Loucy (cell line): ENCODE measurements at regions not wholly inside any gene's neighbourhood (a gene's known extent, or its start where the extent isn't known, plus 50 kb on each side); places are given as distances from the start of the nearest gene placed in this dataset.

Experiments
- H2AFZ ChIP-seq: fragments of 200-600 bp; sonication (generic); 2 replicates; pipeline ENCODE4 v1.6.0; 2016; ENCODE audit warnings: antibody characterized with exemption, mild to moderate bottlenecking, low read length, moderate library complexity
- H3F3A ChIP-seq: fragments of 200-600 bp; 2 replicates; pipeline ENCODE4 v1.6.0; 2016; ENCODE audit warnings: antibody characterized with exemption, low read depth, mild to moderate bottlenecking
- H3K27me3 ChIP-seq: fragments of 200-600 bp; sonication (generic); 2 replicates; pipeline ENCODE4 v1.6.1; 2014; ENCODE audit warnings: low read length, mild to moderate bottlenecking; ENCODE audit not compliant: insufficient read depth, poor library complexity, severe bottlenecking
- H3K36me3 ChIP-seq: fragments of 200-600 bp; sonication (generic); 2 replicates; pipeline ENCODE4 v1.6.1; 2016; ENCODE audit warnings: low read length; ENCODE audit not compliant: insufficient read depth
- H3K4me1 ChIP-seq: fragments of 200-600 bp; sonication (generic); 2 replicates; pipeline ENCODE4 v1.5.1; 2014; ENCODE audit warnings: low read length, mild to moderate bottlenecking; ENCODE audit not compliant: insufficient read depth, poor library complexity, severe bottlenecking
- H3K4me2 ChIP-seq: fragments of 200-600 bp; sonication (generic); 2 replicates; pipeline ENCODE4 v1.6.0; 2014; ENCODE audit warnings: antibody characterized with exemption, low read length, low read depth, mild to moderate bottlenecking; ENCODE audit not compliant: poor library complexity, severe bottlenecking
- H3K4me3 ChIP-seq: fragments of 200-600 bp; sonication (generic); 2 replicates; pipeline ENCODE4 v1.5.1; 2014; ENCODE audit warnings: low read length, mild to moderate bottlenecking, mixed read lengths; ENCODE audit not compliant: poor library complexity, severe bottlenecking
- H3K79me2 ChIP-seq: fragments of 200-600 bp; sonication (generic); 2 replicates; pipeline ENCODE4 v1.6.1; 2014; ENCODE audit warnings: low read length; ENCODE audit not compliant: insufficient read depth
- H3K9ac ChIP-seq: fragments of 200-600 bp; sonication (generic); 2 replicates; pipeline ENCODE4 v1.6.0; 2014; ENCODE audit warnings: mild to moderate bottlenecking, low read depth, low read length, moderate library complexity; ENCODE audit not compliant: poor library complexity, severe bottlenecking
- H3K9me2 ChIP-seq: fragments of 200-600 bp; sonication (generic); replicated peaks from 2 replicates; pipeline ENCODE4 v1.6.1; 2016; ENCODE audit warnings: low read depth, low read length, mixed read lengths
- H3K9me3 ChIP-seq: fragments of 200-600 bp; sonication (generic); 2 replicates; pipeline ENCODE4 v1.6.1; 2014; ENCODE audit warnings: mild to moderate bottlenecking, antibody characterized with exemption, low read length, low read depth; ENCODE audit not compliant: insufficient read depth
- H4K20me1 ChIP-seq: fragments of 200-600 bp; sonication (generic); 2 replicates; pipeline ENCODE4 v1.6.0; 2014; ENCODE audit warnings: antibody characterized with exemption, low read length, mild to moderate bottlenecking; ENCODE audit not compliant: insufficient read depth, poor library complexity, severe bottlenecking
- CTCF ChIP-seq: fragments of 200-600 bp; sonication (generic); conservative IDR thresholded peaks from 2 replicates; pipeline ENCODE4 v1.5.1; 2014; ENCODE audit warnings: mild to moderate bottlenecking, antibody characterized with exemption, low read length
- EZH2phosphoT487 ChIP-seq: fragments of 200-600 bp; IDR thresholded peaks from 2 replicates; pipeline ENCODE4 v1.6.1; 2018; ENCODE audit warnings: antibody characterized with exemption, mild to moderate bottlenecking, moderate library complexity, borderline replicate concordance

- Histone ChIP-seq H4K20me1 (no peaks in the 10 kb centered on the region), H3F3A (no peaks in the 10 kb centered on the region), H3K9ac (no peak overlapping the region), H3K79me2 (no peaks in the 10 kb centered on the region), H3K4me3 (no peak overlapping the region), H3K27me3 (no peaks in the 10 kb centered on the region), H3K36me3 (no peaks in the 10 kb centered on the region), H2AFZ (no peak overlapping the region), H3K4me2 (no peak overlapping the region), H3K9me2 (no peaks in the 10 kb centered on the region), H3K9me3 (no peaks in the 10 kb centered on the region), H3K4me1 (no peaks in the 10 kb centered on the region)
- no peak for TF ChIP-seq CTCF
- no peak for TF ChIP-seq EZH2phosphoT487
Observed at GRCh38 chr12:5096241-5096924, 52.7 kb downstream of the KCNA5 start.

DNA sequence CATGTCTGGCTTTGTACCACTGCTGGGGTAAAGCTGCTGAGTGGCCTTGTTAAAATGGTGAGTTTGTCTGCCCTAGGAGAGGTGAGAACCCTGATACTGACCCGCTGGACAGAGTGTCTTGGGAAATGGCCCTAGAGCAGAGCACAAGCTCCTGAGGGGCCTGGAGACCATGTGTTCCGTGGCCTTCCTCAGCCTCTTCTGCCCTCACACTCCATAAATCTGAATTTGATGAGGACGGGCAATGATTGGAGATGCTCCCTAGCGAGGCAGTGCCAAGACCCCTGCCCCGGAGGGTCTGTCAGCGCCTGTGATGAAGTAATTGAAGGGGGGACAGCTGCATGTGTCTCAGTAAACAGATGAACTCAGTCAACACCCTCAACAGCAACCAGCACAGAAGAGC, 54.1 kb downstream of the KCNA5 start:
- no peaks in the 10 kb centered on the region for H4K20me1 ChIP-seq
- TF ChIP-seq CTCF (no peak), EZH2phosphoT487 (no peak)
- H3K27me3 ChIP-seq = no peaks in the 10 kb centered on the region
- no peaks in the 10 kb centered on the region for H3F3A ChIP-seq
- H3K36me3 ChIP-seq = no peaks in the 10 kb centered on the region
- H3K4me3 ChIP-seq = no peak overlapping the region
- H3K79me2 ChIP-seq = no peaks in the 10 kb centered on the region
- H3K9me3 ChIP-seq = no peaks in the 10 kb centered on the region
- H3K9me2 ChIP-seq = no peaks in the 10 kb centered on the region
- no peak overlapping the region for H3K9ac ChIP-seq
- H3K4me2 ChIP-seq = no peak overlapping the region
- H3K4me1 ChIP-seq = no peaks in the 10 kb centered on the region
- H2AFZ ChIP-seq = no peak overlapping the region

GRCh38 chr12:5099136-5099535, 55.5 kb downstream of the KCNA5 start:
- Histone ChIP-seq H2AFZ (no peak overlapping the region), H3K36me3 (no peaks in the 10 kb centered on the region), H3K27me3 (no peaks in the 10 kb centered on the region), H3K9me3 (no peaks in the 10 kb centered on the region), H3F3A (no peaks in the 10 kb centered on the region), H3K4me1 (no peaks in the 10 kb centered on the region), H3K9me2 (no peaks in the 10 kb centered on the region), H3K4me2 (no peak overlapping the region), H3K9ac (no peak overlapping the region), H4K20me1 (no peaks in the 10 kb centered on the region), H3K79me2 (no peaks in the 10 kb centered on the region), H3K4me3 (no peak overlapping the region)
- TF ChIP-seq EZH2phosphoT487 (no peak), CTCF (no peak)
